Neutrophil (primary cell): ENCODE measurements at regions not wholly inside any gene's neighbourhood (a gene's known extent, or its start where the extent isn't known, plus 50 kb on each side); places are given as distances from the start of the nearest gene placed in this dataset.

Experiments
- H3K27ac ChIP-seq: fragments of 200-600 bp; sonication (generic); 2 replicates; pipeline ENCODE4 v1.5.1; 2016; ENCODE audit warnings: mild to moderate bottlenecking, moderate library complexity
- H3K27me3 ChIP-seq: fragments of 200-600 bp; sonication (generic); 2 replicates; pipeline ENCODE4 v1.6.0; 2016; ENCODE audit warnings: mild to moderate bottlenecking
- H3K36me3 ChIP-seq: fragments of 200-600 bp; sonication (generic); 2 replicates; pipeline ENCODE4 v1.5.1; 2017
- H3K4me1 ChIP-seq, 2 experiments: fragments of 200-600 bp in 1 of 2; sonication (generic) in 1 of 2; 1 replicate in 1 of 2; 2 replicates in 1 of 2; pipeline versions ENCODE4 v1.5.1 to v1.6.1; 2013 to 2016; ENCODE audit warnings: low read depth in 1 of 2, low read length in 1 of 2, mild to moderate bottlenecking in 1 of 2, moderate library complexity in 1 of 2; ENCODE audit not compliant: control insufficient read depth in 1 of 2, insufficient read depth in 1 of 2
- H3K4me3 ChIP-seq, 2 experiments: fragments of 200-600 bp in 1 of 2; sonication (generic) in 1 of 2; 1 replicate in 1 of 2; 2 replicates in 1 of 2; pipeline ENCODE4 v1.5.1; 2013 to 2016; ENCODE audit warnings: low read depth in 1 of 2, low read length in 1 of 2, mild to moderate bottlenecking in 1 of 2, moderate library complexity in 1 of 2
- H3K9me3 ChIP-seq: fragments of 200-600 bp; sonication (generic); 2 replicates; pipeline ENCODE4 v1.5.1; 2016
- CTCF ChIP-seq: fragments of 200-600 bp; sonication (generic); IDR thresholded peaks from 2 replicates; pipeline ENCODE4 v1.5.1; 2016; ENCODE audit warnings: antibody characterized with exemption

GRCh38 chr5:81899123-81899522 is 72.7 kb upstream of the ATG10 start:
- no peaks in the 10 kb centered on the region for H3K9me3 ChIP-seq
- peak overlapping the region; percentile 36 to 48 for H3K4me3 ChIP-seq
- no peaks in the 10 kb centered on the region for H3K27me3 ChIP-seq
- no peaks in the 10 kb centered on the region for H3K36me3 ChIP-seq
- no peak for TF ChIP-seq CTCF
- H3K27ac ChIP-seq, result peak overlapping the region; percentile 91
- H3K4me1 ChIP-seq, result peaks cover 54 to 55% of the 10 kb centered on the region in 2 experiments

GRCh38 chr5:81898403-81898802 is 73.4 kb upstream of the ATG10 start:
- peak overlapping the region; percentile 36 to 48 for H3K4me3 ChIP-seq

GRCh38 chr5:81896764-81897163 is 75.1 kb upstream of the ATG10 start:
- no peak for TF ChIP-seq CTCF
- Histone ChIP-seq H3K27me3 (no peaks in the 10 kb centered on the region), H3K4me3 (no peak overlapping the region), H3K9me3 (no peaks in the 10 kb centered on the region), H3K27ac (peak overlapping the region; percentile 91), H3K4me1 (peaks cover 60 to 62% of the 10 kb centered on the region in 2 experiments), H3K36me3 (no peaks in the 10 kb centered on the region)

More at GRCh38 chr5:81898403-81898802, 73.4 kb upstream of the ATG10 start:
- TF ChIP-seq CTCF, result peak; percentile 25
- H3K27ac ChIP-seq, result peak overlapping the region; percentile 91
- H3K36me3 ChIP-seq, result no peaks in the 10 kb centered on the region
- no peaks in the 10 kb centered on the region for H3K9me3 ChIP-seq
- H3K27me3 ChIP-seq, result no peaks in the 10 kb centered on the region
- peaks cover 60 to 62% of the 10 kb centered on the region in 2 experiments for H3K4me1 ChIP-seq

- peaks cover 60 to 62% of the 10 kb centered on the region in 2 experiments for H3K4me1 ChIP-seq
- H3K27me3 ChIP-seq, result no peaks in the 10 kb centered on the region
- H3K9me3 ChIP-seq, result no peaks in the 10 kb centered on the region
- no peaks in the 10 kb centered on the region for H3K36me3 ChIP-seq
- peak overlapping the region in 1 of 2 experiments; percentile 18 for H3K4me3 ChIP-seq
- no peak for TF ChIP-seq CTCF
- H3K27ac ChIP-seq, result peak overlapping the region; percentile 91
Measured at GRCh38 chr5:81895307-81895706, 76.5 kb upstream of the ATG10 start.

- no peak for TF ChIP-seq CTCF
- Histone ChIP-seq H3K4me1 (peaks cover 53 to 55% of the 10 kb centered on the region in 2 experiments), H3K27me3 (no peaks in the 10 kb centered on the region), H3K27ac (peak overlapping the region; percentile 91), H3K4me3 (no peak overlapping the region), H3K36me3 (no peaks in the 10 kb centered on the region), H3K9me3 (no peaks in the 10 kb centered on the region)
Measured at GRCh38 chr5:81893961-81894360, 77.9 kb upstream of the ATG10 start.

GRCh38 chr5:81884871-81885270 is 87.0 kb upstream of the ATG10 start:
- H3K36me3 ChIP-seq, result no peaks in the 10 kb centered on the region
- H3K27me3 ChIP-seq, result no peaks in the 10 kb centered on the region
- H3K27ac ChIP-seq, result no peak overlapping the region
- H3K4me1 ChIP-seq, result no peaks in the 10 kb centered on the region
- no peak overlapping the region for H3K4me3 ChIP-seq
- H3K9me3 ChIP-seq, result no peaks in the 10 kb centered on the region
- no peak for TF ChIP-seq CTCF
